Small intestine (tissue), 7 donors: ENCODE measurements at regions not wholly inside any gene's neighbourhood (a gene's known extent, or its start where the extent isn't known, plus 50 kb on each side); places are given as distances from the start of the nearest gene placed in this dataset.
"Not testable (repeated sequence)": the region's sequence is repeated elsewhere in the genome, so short reads cannot be mapped to it uniquely, and the experiment has no call there.

ENCODE experiments used
- DNase-seq, 2 donors: peaks; one replicate each; pipeline versions ENCODE4 v3.0.0 to v3.0.0-alpha.2; 2013
- FAIRE-seq: peaks from 2 replicates; lab custom pipeline; 2012; peaks lifted over from hg19 to GRCh38; lab: Jason Lieb, UNC
- H3K27ac ChIP-seq, 3 donors: one replicate each; pipeline ENCODE4 v1.5.1; 2013; ENCODE audit warnings: low read length in 2 of 3, mild to moderate bottlenecking in 2 of 3, control low read depth in 1 of 3, inconsistent platforms in 1 of 3, low read depth in 1 of 3, moderate library complexity in 1 of 3
- H3K27me3 ChIP-seq, 3 donors: one replicate each; pipeline ENCODE4 v1.6.1; 2013; ENCODE audit warnings: low read length in 3 of 3, inconsistent platforms in 1 of 3; ENCODE audit not compliant: control insufficient read depth in 3 of 3, insufficient read depth in 3 of 3
- H3K36me3 ChIP-seq, 3 donors: one replicate each; pipeline ENCODE4 v1.6.1; 2013; ENCODE audit warnings: low read length in 3 of 3, inconsistent platforms in 1 of 3, low read depth in 1 of 3, mild to moderate bottlenecking in 1 of 3, moderate library complexity in 1 of 3; ENCODE audit not compliant: control insufficient read depth in 3 of 3, insufficient read depth in 2 of 3
- H3K4me1 ChIP-seq, 3 donors: one replicate each; pipeline ENCODE4 v1.6.1; 2013; ENCODE audit warnings: low read length in 2 of 3, inconsistent platforms in 1 of 3, low read depth in 1 of 3, mild to moderate bottlenecking in 1 of 3, moderate library complexity in 1 of 3; ENCODE audit not compliant: control insufficient read depth in 3 of 3, insufficient read depth in 2 of 3
- H3K4me3 ChIP-seq, 3 donors: one replicate each; pipeline ENCODE4 v1.5.1; 2013; ENCODE audit warnings: low read length in 3 of 3, control low read depth in 1 of 3, inconsistent platforms in 1 of 3, low read depth in 1 of 3, mild to moderate bottlenecking in 1 of 3, moderate library complexity in 1 of 3
- H3K9me3 ChIP-seq, 2 donors: one replicate each; pipeline ENCODE4 v1.6.1; 2013; ENCODE audit warnings: low read depth in 1 of 2, low read length in 1 of 2; ENCODE audit not compliant: control insufficient read depth in 2 of 2, insufficient read depth in 1 of 2
- WGBS, 3 donors: extraction: QIAGEN DNeasy Blood & Tissue Kit; methylation state at CpG; one replicate each; pipeline ENCODE4 v1.1.7; 2013; 5-methylcytosine and 5-hydroxymethylcytosine counted together
- donor health status: healthy with polysubstance abuse.
- donor health status: control.
- donor health status: control.
- donor health status: Bipolar disorder and iron deficiency.
- donor health status: healthy.

DNA sequence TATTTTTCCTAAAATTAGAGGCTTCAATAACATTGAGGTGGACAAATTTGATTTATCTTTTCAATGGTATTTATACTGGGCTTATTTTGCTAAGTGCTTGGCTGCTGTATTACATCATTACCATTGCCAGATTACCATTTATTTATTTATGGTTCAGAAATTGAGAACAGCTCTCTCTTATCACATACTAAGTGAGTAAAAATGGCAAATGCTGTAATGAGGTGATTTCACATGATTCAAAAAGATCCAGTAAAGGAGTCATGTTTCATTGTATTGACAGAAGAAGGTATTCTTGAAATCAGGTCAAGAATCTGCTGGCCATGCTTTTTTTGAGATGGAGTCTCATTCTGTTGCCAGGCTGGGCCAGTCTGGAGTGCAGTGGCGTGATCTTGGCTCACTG, 322.6 kb downstream of the KIF20B start:
- no peaks in the 10 kb centered on the region for H3K27me3 ChIP-seq
- no peaks in the 10 kb centered on the region for H3K9me3 ChIP-seq
- 0 to 56% (median 14%) methylated on average over 1 of the region's 1 CpG for WGBS, 3 donors
- FAIRE-seq, result no peak
- H3K4me1 ChIP-seq, result no peaks in the 10 kb centered on the region
- DNase-seq, result no peak
- H3K4me3 ChIP-seq, result no peak overlapping the region
- no peak overlapping the region for H3K27ac ChIP-seq
- H3K36me3 ChIP-seq, result no peaks in the 10 kb centered on the region

DNA sequence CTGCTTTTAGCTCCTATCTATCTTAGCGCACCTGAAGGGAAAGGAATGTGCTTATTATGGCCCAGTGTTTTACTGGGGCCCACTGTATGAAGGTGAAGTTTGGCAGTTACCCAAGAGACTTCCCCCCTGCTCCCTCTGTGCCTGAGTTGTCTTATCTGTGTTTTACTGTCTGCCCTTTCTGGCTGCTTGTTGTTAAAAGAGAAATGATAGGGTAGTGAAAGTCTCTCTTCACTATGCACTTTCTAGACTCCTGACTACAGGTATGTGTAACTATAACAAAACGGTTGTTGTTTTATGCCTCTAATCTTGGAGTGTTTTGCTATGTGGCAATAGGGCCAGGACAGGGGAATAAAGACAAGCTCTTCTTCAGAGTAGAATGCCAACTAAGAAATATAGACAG, 326.9 kb downstream of the KIF20B start:
- Histone ChIP-seq H3K36me3 (no peaks in the 10 kb centered on the region), H3K27ac (no peak overlapping the region), H3K9me3 (peaks cover 0 to 2% of the 10 kb centered on the region in 2 donors), H3K4me1 (no peaks in the 10 kb centered on the region), H3K4me3 (no peak overlapping the region), H3K27me3 (no peaks in the 10 kb centered on the region)
- 22 to 62% (median 56%) methylated on average over 2 of the region's 2 CpGs for WGBS, 3 donors
- FAIRE-seq (no peak), DNase-seq (peak in 1 of 2 donors; percentile 5)

DNA sequence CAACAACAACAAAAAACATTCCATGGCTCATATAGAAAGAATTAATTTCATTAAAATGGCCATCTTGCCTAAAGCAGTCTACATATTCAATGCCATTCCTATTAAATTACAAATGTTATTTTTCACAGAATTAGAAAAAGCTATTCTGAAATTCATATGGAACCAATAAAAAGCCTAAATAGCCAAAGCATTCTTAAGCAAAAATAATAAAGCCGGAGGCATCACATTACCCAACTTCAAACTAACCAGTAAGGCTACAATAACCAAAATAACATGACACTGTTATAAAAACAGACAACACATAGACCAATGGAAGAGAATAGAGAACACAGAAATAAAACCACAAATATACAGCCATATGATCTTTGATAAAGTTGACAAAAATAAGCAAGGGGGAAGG, 330.4 kb downstream of the KIF20B start:
- no peak overlapping the region for H3K4me3 ChIP-seq
- FAIRE-seq (no peak), DNase-seq (no peak)
- no peaks in the 10 kb centered on the region for H3K36me3 ChIP-seq
- H3K27me3 ChIP-seq, result no peaks in the 10 kb centered on the region
- H3K9me3 ChIP-seq, result peaks cover 0 to 2% of the 10 kb centered on the region in 2 donors
- no peaks in the 10 kb centered on the region for H3K4me1 ChIP-seq
- no peak overlapping the region for H3K27ac ChIP-seq
- WGBS, 3 donors, result 91 to 94% (median 94%) methylated on average over 1 of the region's 1 CpG

DNA sequence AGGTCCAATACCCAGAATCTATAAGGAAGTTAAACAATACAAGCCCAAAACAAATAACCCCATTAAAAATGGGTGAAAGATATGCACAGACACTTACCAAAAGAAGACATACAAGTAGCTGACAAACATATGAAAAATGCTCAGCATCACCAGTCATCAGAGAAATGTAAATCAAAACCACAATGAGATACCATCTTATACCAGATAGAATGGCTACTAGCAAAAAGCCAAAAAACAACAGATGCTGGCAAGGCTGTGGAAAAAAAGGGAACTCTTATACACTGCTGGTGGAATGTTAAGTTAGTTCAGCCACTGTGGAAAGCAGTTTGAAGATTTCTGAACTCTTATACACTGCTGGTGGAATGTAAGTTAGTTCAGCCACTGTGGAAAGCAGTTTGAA, 331.1 kb downstream of the KIF20B start:
- no peaks in the 10 kb centered on the region for H3K27me3 ChIP-seq
- H3K27ac ChIP-seq, result no peak overlapping the region
- no peak for DNase-seq
- peaks cover 0 to 2% of the 10 kb centered on the region in 2 donors for H3K9me3 ChIP-seq
- no peak for FAIRE-seq
- H3K4me1 ChIP-seq, result no peaks in the 10 kb centered on the region
- no peak overlapping the region for H3K4me3 ChIP-seq
- H3K36me3 ChIP-seq, result no peaks in the 10 kb centered on the region

DNA sequence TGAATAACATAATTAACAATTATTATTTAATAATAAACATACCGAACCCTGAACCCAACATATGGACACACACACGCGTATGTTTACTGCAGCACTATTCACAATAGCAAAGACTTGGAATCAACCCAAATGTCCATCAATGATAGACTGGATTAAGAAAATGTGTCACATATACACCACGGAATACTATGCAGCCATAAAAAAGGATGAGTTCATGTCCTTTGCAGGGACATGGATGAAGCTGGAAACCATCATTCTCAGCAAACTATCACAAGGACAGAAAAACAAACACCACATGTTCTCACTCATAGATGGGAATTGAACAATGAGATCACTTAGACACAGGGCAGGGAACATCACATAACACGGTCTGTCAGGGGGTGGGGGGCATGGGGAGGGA, 333.5 kb downstream of the KIF20B start:
- DNase-seq, FAIRE-seq, H3K27ac ChIP-seq, H3K4me1 ChIP-seq, H3K4me3 ChIP-seq, H3K27me3 ChIP-seq, H3K9me3 ChIP-seq, H3K36me3 ChIP-seq: not testable (repeated sequence)
- 87 to 90% (median 89%) methylated on average over 5 of the region's 5 CpGs for WGBS, 3 donors

DNA sequence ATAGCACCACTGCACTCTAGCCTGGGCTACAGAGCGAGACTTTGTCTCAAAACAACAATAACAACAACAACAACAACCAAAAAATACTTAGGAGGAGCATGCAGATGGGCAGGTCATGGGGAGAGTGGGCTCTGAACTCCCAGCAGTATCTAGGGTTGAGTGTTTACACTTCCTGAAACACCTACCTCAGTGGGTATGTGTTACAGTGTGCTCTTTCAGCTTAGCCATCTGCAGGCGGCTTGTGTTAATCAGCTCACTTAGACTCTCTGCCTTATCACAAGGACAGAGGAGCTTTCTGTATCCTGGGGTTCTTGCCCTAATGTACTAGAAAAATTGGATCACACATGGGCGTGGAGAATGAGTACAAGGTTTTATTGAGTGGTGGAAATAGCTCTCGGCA, 340.2 kb downstream of the KIF20B start:
- FAIRE-seq (no peak), DNase-seq (no peak)
- H3K4me3 ChIP-seq, result no peak overlapping the region
- no peaks in the 10 kb centered on the region for H3K4me1 ChIP-seq
- no peaks in the 10 kb centered on the region for H3K9me3 ChIP-seq
- H3K27ac ChIP-seq, result no peak overlapping the region
- no peaks in the 10 kb centered on the region for H3K36me3 ChIP-seq
- no peaks in the 10 kb centered on the region for H3K27me3 ChIP-seq
- WGBS, 3 donors, result 63 to 80% (median 69%) methylated on average over 4 of the region's 4 CpGs

DNA sequence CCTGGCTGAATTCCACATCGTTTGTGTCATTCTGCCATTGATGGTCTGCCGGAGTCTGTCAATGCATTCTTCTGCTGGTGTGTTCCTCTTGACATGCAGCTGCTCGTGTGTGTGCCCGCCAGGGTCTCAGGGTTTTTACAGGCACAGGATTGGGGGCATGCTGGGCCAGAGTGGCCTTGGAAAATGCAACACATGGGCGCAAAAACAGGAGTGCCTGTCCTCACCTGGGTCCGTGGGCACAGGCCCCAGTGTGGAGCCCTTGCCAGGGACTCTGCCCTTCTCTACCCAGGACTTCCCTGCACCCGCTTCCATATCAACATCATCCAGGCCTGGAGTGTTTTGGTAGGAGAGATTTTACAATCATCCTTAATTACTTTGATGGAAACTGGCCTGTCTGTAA, 340.7 kb downstream of the KIF20B start:
- Histone ChIP-seq H3K27me3 (no peaks in the 10 kb centered on the region), H3K4me1 (no peaks in the 10 kb centered on the region), H3K9me3 (no peaks in the 10 kb centered on the region), H3K4me3 (no peak overlapping the region), H3K27ac (no peak overlapping the region), H3K36me3 (no peaks in the 10 kb centered on the region)
- FAIRE-seq, result no peak
- DNase-seq, result no peak
- 73 to 84% (median 73%) methylated on average over 7 of the region's 7 CpGs for WGBS, 3 donors

DNA sequence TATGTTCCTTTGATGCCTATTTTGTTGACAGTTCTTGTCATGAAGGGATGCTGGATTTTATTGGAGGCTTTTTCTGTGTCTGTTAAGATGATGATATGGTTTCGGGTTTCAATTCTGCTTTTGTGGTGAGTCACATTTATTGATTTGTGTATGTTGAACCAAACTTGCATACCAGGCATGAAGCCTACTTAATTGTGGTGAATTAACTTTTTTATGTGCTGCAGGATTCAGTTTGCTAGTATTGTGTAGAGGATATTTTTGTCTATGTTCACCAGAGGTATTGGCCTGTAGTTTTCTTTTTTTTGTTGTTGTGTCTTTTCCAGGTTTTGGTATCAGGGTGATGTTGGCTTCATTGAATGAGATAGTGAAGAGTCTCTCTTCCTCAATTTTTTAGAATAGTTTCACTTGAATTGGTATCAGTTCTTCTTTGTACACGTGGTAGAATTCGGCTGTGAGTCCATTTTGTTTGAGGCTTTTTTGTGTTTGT, 345.9 kb downstream of the KIF20B start:
- Histone ChIP-seq H3K9me3 (no peaks in the 10 kb centered on the region), H3K27ac (no peak overlapping the region), H3K4me3 (no peak overlapping the region), H3K4me1 (no peaks in the 10 kb centered on the region), H3K36me3 (no peaks in the 10 kb centered on the region), H3K27me3 (no peaks in the 10 kb centered on the region)
- DNase-seq (no peak), FAIRE-seq (no peak)
- 51 to 67% (median 60%) methylated on average over 3 of the region's 3 CpGs for WGBS, 3 donors

DNA sequence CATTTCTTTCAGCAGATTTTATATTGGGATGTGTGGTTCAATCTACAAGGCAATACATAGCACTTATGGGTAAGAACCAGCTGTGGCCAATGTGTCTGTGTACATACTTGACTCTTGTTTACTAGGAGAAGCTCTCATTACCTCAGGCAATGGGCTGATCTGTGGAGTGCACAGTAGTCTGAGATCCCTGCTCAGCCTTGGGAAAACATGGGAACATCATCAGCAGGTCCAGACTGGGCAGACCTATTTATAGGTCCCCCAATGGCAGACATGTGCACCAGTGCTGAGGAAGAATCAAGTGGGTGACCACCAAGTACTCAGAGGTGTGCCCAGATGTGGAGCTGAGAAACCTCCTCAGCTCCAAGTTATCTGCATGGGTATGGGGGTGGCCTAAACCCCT, 349.7 kb downstream of the KIF20B start:
- DNase-seq (no peak), FAIRE-seq (no peak)
- peaks cover 0 to 2% (median 0%) of the 10 kb centered on the region in 3 donors for H3K27me3 ChIP-seq
- no peak overlapping the region for H3K4me3 ChIP-seq
- H3K9me3 ChIP-seq, result no peaks in the 10 kb centered on the region
- H3K36me3 ChIP-seq, result no peaks in the 10 kb centered on the region
- H3K27ac ChIP-seq, result no peak overlapping the region
- no peaks in the 10 kb centered on the region for H3K4me1 ChIP-seq
